ENCODE measurements at regions not wholly inside any gene's neighbourhood (a gene's known extent, or its start where the extent isn't known, plus 50 kb on each side); places are given as distances from the start of the nearest gene placed in this dataset.
A peak's percentile ranks its signal among the peaks of the same experiment; 100 is the strongest.

DNA sequence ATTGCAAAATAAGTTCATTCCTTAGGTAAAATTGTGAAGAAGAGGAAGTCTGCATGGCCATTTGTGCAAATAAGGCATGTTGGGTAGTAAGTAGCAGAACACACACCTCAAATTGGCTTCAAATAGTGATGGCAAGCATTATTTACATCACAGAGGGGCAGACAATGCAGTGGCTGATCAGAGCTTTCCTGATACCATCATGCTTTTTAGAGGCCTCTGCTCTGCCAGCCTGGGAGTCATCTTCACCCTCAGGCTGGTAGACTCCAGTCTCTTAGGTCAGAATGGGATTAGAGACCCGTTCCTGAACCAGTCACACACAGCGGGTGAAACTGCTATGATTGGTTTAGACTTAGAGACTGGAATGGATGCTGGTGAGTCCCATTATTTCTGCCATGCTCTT is 396.0 kb upstream of the MCTP2 start:
- H3K9me3 ChIP-seq (ENCODE audit: insufficient read depth, low read length, severe bottlenecking): peaks cover 3% of the 10 kb centered on the region
- H3K36me3 ChIP-seq (ENCODE audit: insufficient read depth, low read length): no peaks in the 10 kb centered on the region
- H2AFZ ChIP-seq (ENCODE audit: low read depth, low read length): no peak overlapping the region
- no peak overlapping the region for H3K4me3 ChIP-seq (ENCODE audit: low read depth in 1 of 2, low read length in 2 of 2)
- H3K4me1 ChIP-seq (ENCODE audit: insufficient read depth, low read length): no peaks in the 10 kb centered on the region
- TF ChIP-seq CTCF (IDR thresholded peaks at IDR 0.05; ENCODE audit: borderline replicate concordance, extremely low read depth, low read length, poor library complexity, severe bottlenecking): no peak
- no peak for TF ChIP-seq EZH2 (IDR thresholded peaks at IDR 0.05; ENCODE audit: borderline replicate concordance, low read depth, low read length, severe bottlenecking)
- no peak overlapping the region for H3K4me2 ChIP-seq (ENCODE audit: insufficient read depth, low read length)
- H3K9ac ChIP-seq (ENCODE audit: low read depth, low read length): no peak overlapping the region
- ATAC-seq (ENCODE audit: insufficient read depth, low read depth) (no peak), DNase-seq (no peak)
- no peaks in the 10 kb centered on the region for H4K20me1 ChIP-seq (ENCODE audit: insufficient read depth, low read length)
- no peak overlapping the region for H3K27ac ChIP-seq (ENCODE audit: low read length)
- no peaks in the 10 kb centered on the region for H3K27me3 ChIP-seq (ENCODE audit: insufficient read depth, low read length, poor library complexity)
- no peaks in the 10 kb centered on the region for H3K79me2 ChIP-seq (ENCODE audit: insufficient read depth, low read length)

GRCh38 chr15:93831641-93832040 is 399.7 kb upstream of the MCTP2 start:
- Histone ChIP-seq H3K4me2 (ENCODE audit: insufficient read depth, low read length) (no peak overlapping the region), H4K20me1 (ENCODE audit: insufficient read depth, low read length) (no peaks in the 10 kb centered on the region), H3K27ac (ENCODE audit: low read length) (no peak overlapping the region), H3K4me3 (ENCODE audit: low read depth in 1 of 2, low read length in 2 of 2) (no peak overlapping the region), H3K27me3 (ENCODE audit: insufficient read depth, low read length, poor library complexity) (no peaks in the 10 kb centered on the region), H2AFZ (ENCODE audit: low read depth, low read length) (no peak overlapping the region), H3K9me3 (ENCODE audit: insufficient read depth, low read length, severe bottlenecking) (no peaks in the 10 kb centered on the region), H3K36me3 (ENCODE audit: insufficient read depth, low read length) (no peaks in the 10 kb centered on the region), H3K9ac (ENCODE audit: low read depth, low read length) (no peak overlapping the region), H3K79me2 (ENCODE audit: insufficient read depth, low read length) (no peaks in the 10 kb centered on the region), H3K4me1 (ENCODE audit: insufficient read depth, low read length) (no peaks in the 10 kb centered on the region)
- no peak for DNase-seq
- ATAC-seq (ENCODE audit: insufficient read depth, low read depth): no peak
- no peak for TF ChIP-seq EZH2 (IDR thresholded peaks at IDR 0.05; ENCODE audit: borderline replicate concordance, low read depth, low read length, severe bottlenecking)
- no peak for TF ChIP-seq CTCF (IDR thresholded peaks at IDR 0.05; ENCODE audit: borderline replicate concordance, extremely low read depth, low read length, poor library complexity, severe bottlenecking)

DNA sequence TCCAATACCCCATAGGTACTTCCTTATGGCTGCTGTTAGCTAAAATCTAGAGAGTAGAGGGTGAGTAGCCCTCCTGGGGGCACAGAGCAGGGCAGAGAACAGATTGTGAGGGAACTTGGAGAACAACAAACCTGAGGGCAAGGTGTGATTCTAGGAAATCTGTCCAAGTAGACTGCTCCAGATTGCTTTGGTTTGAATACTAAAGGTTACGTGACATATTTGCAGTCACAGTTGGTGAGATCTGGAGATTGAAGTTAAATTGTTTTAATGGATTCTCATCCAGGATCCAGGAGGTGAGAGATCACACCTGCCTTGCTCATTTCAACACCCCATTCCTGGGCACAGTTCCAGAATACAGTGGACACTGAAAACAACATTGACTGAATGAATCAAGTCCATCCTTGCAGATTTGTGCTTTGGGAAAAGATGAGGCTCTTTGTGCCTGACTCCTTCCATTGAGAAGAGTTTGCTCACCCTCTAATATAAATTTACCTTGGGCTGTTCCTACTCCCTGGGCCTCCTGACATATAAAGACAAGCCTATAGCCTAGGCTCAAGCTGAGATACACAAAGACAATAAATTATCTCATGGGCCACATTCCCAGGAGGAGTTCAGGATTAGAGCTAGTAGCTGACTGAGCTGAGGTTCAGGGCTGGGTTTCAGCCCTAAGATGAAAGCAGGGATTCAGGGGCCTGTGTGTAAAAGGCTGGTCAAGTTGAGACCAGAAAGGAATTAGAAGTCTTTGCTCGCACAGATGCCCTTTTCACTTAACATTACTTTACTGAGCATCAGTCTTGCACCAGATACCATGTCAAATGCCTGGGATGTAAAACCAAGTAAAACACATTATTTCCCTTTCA is 400.9 kb upstream of the MCTP2 start:
- TF ChIP-seq EZH2 (IDR thresholded peaks at IDR 0.05; ENCODE audit: borderline replicate concordance, low read depth, low read length, severe bottlenecking) (no peak), CTCF (IDR thresholded peaks at IDR 0.05; ENCODE audit: borderline replicate concordance, extremely low read depth, low read length, poor library complexity, severe bottlenecking) (no peak)
- DNase-seq (no peak), ATAC-seq (ENCODE audit: insufficient read depth, low read depth) (no peak)
- no peaks in the 10 kb centered on the region for H3K9me3 ChIP-seq (ENCODE audit: insufficient read depth, low read length, severe bottlenecking)
- H3K4me1 ChIP-seq (ENCODE audit: insufficient read depth, low read length): no peaks in the 10 kb centered on the region
- no peaks in the 10 kb centered on the region for H3K36me3 ChIP-seq (ENCODE audit: insufficient read depth, low read length)
- no peak overlapping the region for H3K27ac ChIP-seq (ENCODE audit: low read length)
- no peak overlapping the region for H3K9ac ChIP-seq (ENCODE audit: low read depth, low read length)
- H3K4me2 ChIP-seq (ENCODE audit: insufficient read depth, low read length): no peak overlapping the region
- H4K20me1 ChIP-seq (ENCODE audit: insufficient read depth, low read length): no peaks in the 10 kb centered on the region
- H2AFZ ChIP-seq (ENCODE audit: low read depth, low read length): peak overlapping the region; percentile 54; the same call in 1 of the 2 replicates
- no peaks in the 10 kb centered on the region for H3K27me3 ChIP-seq (ENCODE audit: insufficient read depth, low read length, poor library complexity)
- no peaks in the 10 kb centered on the region for H3K79me2 ChIP-seq (ENCODE audit: insufficient read depth, low read length)
- H3K4me3 ChIP-seq (ENCODE audit: low read depth in 1 of 2, low read length in 2 of 2): no peak overlapping the region
